GM19468 (cell line): ENCODE measurements at regions not wholly inside any gene's neighbourhood (a gene's known extent, or its start where the extent isn't known, plus 50 kb on each side); places are given as distances from the start of the nearest gene placed in this dataset.
A peak's percentile ranks its signal among the peaks of the same experiment; 100 is the strongest.
"Not testable (repeated sequence)": the region's sequence is repeated elsewhere in the genome, so short reads cannot be mapped to it uniquely, and the experiment has no call there.

Experiments used
- ATAC-seq: cut with Tn5 transposase; IDR thresholded peaks from one replicate; pipeline ENCODE4 v1.9.1; 2021; ENCODE audit warnings: mild to moderate bottlenecking, moderate library complexity, moderate number of reproducible peaks; ENCODE audit not compliant: unreplicated experiment; ENCODE audit errors: extremely low read depth

GRCh38 chr1:58836408-58836807, 52.6 kb upstream of the JUN start:
- ATAC-seq: no peak

DNA sequence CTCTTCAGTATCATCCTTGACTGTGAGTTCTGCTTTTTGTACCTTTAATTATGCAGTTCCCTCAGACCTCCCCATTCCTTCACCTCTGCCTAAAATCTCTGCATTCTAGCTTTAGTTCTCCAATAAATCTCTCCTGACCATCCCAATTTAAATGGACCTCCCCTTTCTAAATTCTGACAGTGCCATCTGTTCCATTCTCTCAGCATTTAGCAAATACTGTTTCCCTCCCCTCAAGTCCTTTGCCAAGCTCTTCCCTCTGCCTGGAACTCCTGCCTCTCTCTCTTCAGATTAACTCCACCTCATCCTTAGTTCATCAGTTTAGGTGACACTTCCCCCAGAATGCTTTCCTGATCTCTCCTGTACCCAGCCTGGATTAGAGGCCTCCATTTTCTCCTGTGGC, 54.0 kb upstream of the JUN start:
- no peak for ATAC-seq

- ATAC-seq: no peak
These were observed 55.4 kb upstream of the JUN start for GRCh38 chr1:58839147-58839795.

DNA sequence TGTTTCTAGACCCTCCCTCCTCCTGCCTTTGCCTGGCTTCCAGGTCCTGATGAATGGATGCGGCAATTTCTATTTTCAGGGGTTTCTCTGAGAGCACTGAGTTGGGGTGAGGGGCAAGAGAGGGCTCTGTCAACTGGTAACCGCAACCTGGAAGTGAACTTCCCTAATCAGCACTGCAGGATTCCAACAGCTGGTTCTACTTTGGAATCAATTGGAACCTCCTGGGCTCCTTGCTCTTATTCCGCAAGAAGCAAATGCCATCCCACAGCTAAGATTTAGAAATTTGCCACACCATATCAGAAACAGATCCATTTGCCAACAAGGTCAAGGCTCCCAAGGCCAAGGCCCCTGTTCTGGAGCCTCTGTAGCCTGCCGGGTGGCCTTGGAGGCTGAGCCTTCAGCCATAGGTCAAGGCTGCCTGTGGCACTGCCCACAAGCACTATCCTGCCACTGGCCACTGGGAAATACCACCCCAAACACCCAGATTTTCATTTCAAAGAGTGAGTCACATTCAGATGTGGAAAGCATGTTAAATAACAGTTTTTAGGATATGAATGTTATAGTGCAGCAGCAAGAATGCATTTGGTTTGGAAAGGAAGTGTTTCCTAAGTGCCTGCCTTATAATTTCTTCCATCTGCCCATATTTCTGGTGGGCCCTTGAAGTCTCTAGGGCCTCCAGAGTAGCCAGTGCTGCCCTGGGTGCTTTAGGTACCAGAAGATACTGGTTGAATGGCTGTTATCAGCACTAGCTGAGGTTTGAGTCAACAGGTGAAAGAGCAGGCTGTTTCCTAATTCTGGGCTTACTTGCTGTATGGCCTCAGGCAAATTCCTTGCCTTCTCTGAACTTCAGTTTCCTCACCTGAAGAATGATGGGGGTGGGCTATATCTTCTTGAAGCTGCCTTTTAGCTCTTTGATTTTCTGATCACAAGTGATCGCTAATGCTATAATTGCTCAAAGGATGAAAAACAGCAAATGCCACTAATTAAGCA, 56.3 kb upstream of the JUN start:
- ATAC-seq: no peak

GRCh38 chr1:58841455-58841854, 57.6 kb upstream of the JUN start:
- no peak for ATAC-seq

GRCh38 chr1:58842941-58843340, 59.1 kb upstream of the JUN start:
- no peak for ATAC-seq

DNA sequence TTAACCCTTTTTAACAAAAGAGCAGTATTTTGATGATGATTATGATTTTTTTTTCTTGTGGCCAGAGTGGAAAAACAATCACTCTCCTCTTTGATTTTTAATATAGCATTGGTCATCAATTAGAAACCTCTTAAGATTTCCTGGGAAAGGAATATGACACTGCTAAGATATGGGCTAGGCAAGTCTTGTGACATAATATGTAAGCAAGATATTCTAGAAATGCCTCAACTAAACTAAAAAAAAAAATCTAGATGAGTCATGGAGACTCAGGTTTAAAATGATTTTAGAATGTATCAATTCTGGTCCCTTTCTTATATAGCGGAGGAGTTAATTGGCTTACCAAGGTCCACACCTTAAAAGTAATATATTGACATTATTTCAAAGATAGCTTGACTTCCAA, 60.3 kb upstream of the JUN start:
- ATAC-seq: no peak

DNA sequence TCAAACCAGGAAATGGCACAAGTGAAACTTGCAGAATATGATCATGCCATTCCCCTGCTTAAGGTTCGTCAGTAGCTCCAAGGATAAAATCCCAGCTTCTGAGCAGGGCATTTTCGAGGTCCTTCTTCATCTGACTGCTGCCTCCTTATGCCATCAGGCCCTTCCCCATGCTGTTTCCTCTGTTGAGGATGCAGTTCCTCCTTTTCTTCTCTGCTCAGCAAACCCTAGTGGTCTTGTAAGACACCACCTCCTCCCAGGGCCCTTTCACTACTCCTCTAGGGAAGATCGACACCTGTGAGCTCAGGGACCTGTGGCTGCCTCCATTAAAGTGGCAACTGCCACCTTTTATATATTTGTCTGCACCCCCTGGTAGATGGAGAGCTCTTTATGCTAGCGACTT, 62.1 kb upstream of the JUN start:
- no peak for ATAC-seq

GRCh38 chr1:58848818-58849411, 65.1 kb upstream of the JUN start:
- no peak for ATAC-seq

- no peak for ATAC-seq
These were observed 65.7 kb upstream of the JUN start for GRCh38 chr1:58849551-58849950.

GRCh38 chr1:58850636-58851035, 66.8 kb upstream of the JUN start:
- ATAC-seq: no peak

GRCh38 chr1:58852731-58853485, 69.1 kb upstream of the JUN start:
- ATAC-seq: no peak

- ATAC-seq: no peak
These were observed 70.7 kb upstream of the JUN start for GRCh38 chr1:58854576-58854975.

- ATAC-seq: no peak
These were observed 71.7 kb upstream of the JUN start for GRCh38 chr1:58855274-58856165.

- ATAC-seq: not testable (repeated sequence)
These were observed 72.4 kb upstream of the JUN start for GRCh38 chr1:58856281-58856680.

DNA sequence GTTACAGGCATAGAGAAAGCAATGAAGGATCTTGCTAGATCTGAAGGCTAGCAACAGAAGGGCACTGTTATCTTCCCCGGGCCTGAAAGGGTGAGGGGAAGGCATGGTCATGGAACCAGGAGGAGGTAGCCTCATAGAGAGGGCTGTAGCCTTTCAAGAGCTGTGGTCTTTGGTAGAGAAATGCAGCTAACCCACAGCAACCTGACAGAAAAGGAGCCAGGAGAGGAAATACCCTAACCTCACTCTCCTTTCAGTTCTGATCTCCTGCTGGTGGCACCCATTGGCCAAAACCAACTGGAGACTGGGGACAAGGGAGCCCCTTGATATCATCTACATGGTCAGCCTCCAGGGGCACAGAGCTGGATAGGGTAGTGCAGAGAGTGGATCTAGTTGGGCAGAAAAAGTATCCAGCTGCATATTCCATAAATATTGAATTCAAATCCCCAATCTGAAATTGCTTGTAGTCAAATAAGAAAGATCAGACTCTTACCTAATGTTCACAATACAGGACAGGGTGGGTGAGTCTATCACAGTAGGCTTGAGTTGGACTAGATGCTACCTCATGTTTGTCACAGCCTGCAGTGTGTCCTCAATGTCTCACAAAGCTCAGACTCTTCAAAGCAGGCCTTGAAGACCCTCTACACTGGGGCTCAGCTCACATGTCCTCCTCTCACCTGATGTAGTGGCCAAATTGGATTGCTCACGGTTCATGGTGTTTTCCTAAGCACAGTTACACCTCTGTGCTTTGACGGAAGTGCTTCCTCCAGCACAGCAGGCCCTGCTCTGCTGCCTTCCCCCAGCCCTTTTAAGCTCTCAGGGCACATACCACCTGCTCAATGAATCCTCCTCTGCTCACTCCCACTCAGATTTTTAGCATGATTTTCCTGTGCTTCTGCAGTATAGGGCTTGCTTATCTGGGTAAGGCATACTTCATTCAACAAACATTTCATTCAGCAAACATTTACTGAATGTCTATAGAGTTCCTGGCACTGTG, 74.1 kb upstream of the JUN start:
- ATAC-seq: peak; percentile 58

DNA sequence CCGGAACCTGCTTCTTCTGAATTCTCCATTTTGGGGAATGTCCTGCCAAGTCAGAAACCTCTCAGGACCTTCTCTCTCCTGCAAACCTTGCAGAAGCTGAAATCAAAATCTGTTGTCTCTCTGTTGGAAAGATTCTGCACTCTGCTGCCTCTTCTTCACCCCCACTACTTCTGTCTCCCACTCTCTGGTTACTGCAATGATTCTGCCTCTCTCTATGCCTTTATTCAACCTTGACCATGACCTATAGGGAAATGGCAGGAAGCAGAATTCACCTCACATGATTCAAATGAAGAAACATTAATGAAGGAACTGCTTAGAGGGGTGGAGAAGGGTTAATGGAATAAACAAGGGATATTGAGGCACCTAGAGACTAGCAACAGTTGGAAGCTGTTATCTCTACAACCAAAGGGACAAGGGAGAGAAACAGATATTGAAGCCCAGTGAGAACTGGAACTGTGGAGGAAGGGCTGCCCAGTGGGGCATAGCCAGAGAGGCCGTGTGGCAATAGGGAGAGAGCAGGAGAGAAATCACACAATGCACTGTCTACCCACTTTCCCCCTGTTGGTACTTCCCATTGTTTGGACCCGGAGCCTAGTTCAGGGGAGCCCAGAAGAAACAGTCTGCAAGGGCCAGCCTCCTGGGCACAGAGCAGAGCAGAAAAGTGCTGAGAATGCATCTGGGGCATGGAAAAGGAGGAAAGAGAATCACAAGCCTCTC, 76.1 kb upstream of the JUN start:
- no peak for ATAC-seq

DNA sequence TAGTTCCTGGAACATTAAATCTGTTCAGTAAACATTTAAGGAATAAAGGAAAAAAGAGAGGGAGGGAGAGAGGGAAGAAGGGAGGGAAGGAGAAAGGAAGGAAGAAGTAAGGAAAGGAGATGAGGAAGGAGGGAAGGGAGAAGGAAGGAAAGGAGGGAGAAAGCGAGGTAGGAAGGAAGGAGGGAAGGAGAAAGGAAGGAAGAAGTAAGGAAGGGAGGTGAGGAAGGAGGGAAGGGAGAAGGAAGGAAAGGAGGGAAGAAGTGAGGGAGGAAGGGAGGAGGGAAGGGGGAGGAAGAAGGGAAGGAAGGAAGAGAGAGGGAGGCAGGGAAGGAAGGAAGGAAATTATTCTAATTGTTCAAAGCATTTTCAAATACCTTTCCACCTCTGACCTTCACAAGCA, 77.2 kb upstream of the JUN start:
- no peak for ATAC-seq
